IMR-90 (cell line): ENCODE measurements at regions not wholly inside any gene's neighbourhood (a gene's known extent, or its start where the extent isn't known, plus 50 kb on each side); places are given as distances from the start of the nearest gene placed in this dataset.

Source experiments
- ATAC-seq: fragments of 200-7000 bp; cut with Tn5 transposase; 2 replicates; pipeline ENCODE4 v1.9.1; 2020; ENCODE audit warnings: low read depth, mild to moderate bottlenecking, moderate library complexity
- BruUV-seq: library from RNA; stranded (reverse); fragments of 400-500 nt; replicated peaks from 2 replicates; lab custom pipeline; 2021; lab: Mats Ljungman, UMichigan
- CTCF ChIA-PET: fragments of 300-600 bp; formaldehyde crosslinking; extraction: SDS; loops from one replicate; lab custom pipeline; 2021; ENCODE audit warnings: antibody characterized with exemption; lab: Yijun Ruan, JAX
- POLR2A ChIA-PET: fragments of 300-600 bp; sonication (Branson Sonifier 250); formaldehyde crosslinking; loops from one replicate; lab custom pipeline; 2022; ENCODE audit warnings: antibody characterized with exemption; ENCODE audit not compliant: unreplicated experiment; lab: Charles Lee
- DNase-seq: peaks from one replicate; pipeline ENCODE4 v3.0.0; 2013
- H2AFZ ChIP-seq: replicated peaks from 2 replicates; pipeline ENCODE3; 2013; ENCODE audit warnings: low read length, mild to moderate bottlenecking; ENCODE audit not compliant: poor library complexity
- H2AK5ac ChIP-seq: 2 replicates; pipeline ENCODE4 v1.6.1; 2013; ENCODE audit warnings: low read depth, low read length, inconsistent platforms
- H2AK9ac ChIP-seq: replicated peaks from 2 replicates; pipeline ENCODE3; 2013; ENCODE audit warnings: mild to moderate bottlenecking, low read depth, low read length, moderate library complexity; ENCODE audit not compliant: poor library complexity
- H2BK120ac ChIP-seq: 2 replicates; pipeline ENCODE4 v1.6.1; 2013; ENCODE audit warnings: low read depth, low read length, inconsistent platforms
- H2BK15ac ChIP-seq: 3 replicates; pipeline ENCODE4 v1.6.1; 2013; ENCODE audit warnings: low read depth, low read length, inconsistent platforms
- H2BK20ac ChIP-seq: 2 replicates; pipeline ENCODE4 v1.6.1; 2013; ENCODE audit warnings: low read depth, mild to moderate bottlenecking, inconsistent platforms, low read length, moderate library complexity
- H2BK5ac ChIP-seq: 2 replicates; pipeline ENCODE4 v1.6.1; 2013; ENCODE audit warnings: mild to moderate bottlenecking, low read depth, low read length, inconsistent platforms; ENCODE audit not compliant: poor library complexity, severe bottlenecking
- H3K14ac ChIP-seq: replicated peaks from 2 replicates; pipeline ENCODE4 v1.6.1; 2013; ENCODE audit warnings: low read depth, low read length, inconsistent platforms
- H3K18ac ChIP-seq: 2 replicates; pipeline ENCODE4 v1.6.1; 2013; ENCODE audit warnings: low read depth, low read length, control low read depth
- H3K23ac ChIP-seq: 2 replicates; pipeline ENCODE4 v1.6.1; 2013; ENCODE audit warnings: low read depth, low read length, inconsistent platforms
- H3K27ac ChIP-seq: 2 replicates; pipeline ENCODE4 v1.5.1; 2013; ENCODE audit warnings: mild to moderate bottlenecking, control low read depth, low read length; ENCODE audit not compliant: insufficient read depth
- H3K27me3 ChIP-seq: 2 replicates; pipeline ENCODE4 v1.6.1; 2013; ENCODE audit warnings: low read length; ENCODE audit not compliant: control insufficient read depth, insufficient read depth
- H3K36me3 ChIP-seq: 2 replicates; pipeline ENCODE4 v1.6.1; 2013; ENCODE audit warnings: low read length, mixed read lengths; ENCODE audit not compliant: control insufficient read depth, insufficient read depth
- H3K4ac ChIP-seq: 2 replicates; pipeline ENCODE4 v1.6.1; 2013; ENCODE audit warnings: low read depth, low read length, inconsistent platforms
- H3K4me1 ChIP-seq: 2 replicates; pipeline ENCODE4 v1.6.1; 2013; ENCODE audit warnings: low read length, mixed read lengths; ENCODE audit not compliant: control insufficient read depth, insufficient read depth
- H3K4me2 ChIP-seq: 2 replicates; pipeline ENCODE4 v1.6.1; 2013; ENCODE audit warnings: low read depth, mild to moderate bottlenecking, control low read depth, low read length, moderate library complexity
- H3K4me3 ChIP-seq: 2 replicates; pipeline ENCODE4 v1.5.1; 2013; ENCODE audit warnings: low read depth, mild to moderate bottlenecking, control low read depth, low read length, moderate library complexity; ENCODE audit not compliant: insufficient read depth
- H3K56ac ChIP-seq: 2 replicates; pipeline ENCODE4 v1.6.1; 2013; ENCODE audit warnings: low read length, inconsistent platforms; ENCODE audit not compliant: insufficient read depth; ENCODE audit errors: extremely low read depth
- H3K79me1 ChIP-seq, 2 experiments: 2 replicates each; pipeline ENCODE4 v1.6.1; 2013; ENCODE audit warnings: low read length in 2 of 2, inconsistent platforms in 1 of 2, low read depth in 1 of 2
- H3K9ac ChIP-seq: 2 replicates; pipeline ENCODE4 v1.6.1; 2013; ENCODE audit warnings: low read depth, low read length, control low read depth
- H3K9me1 ChIP-seq: 2 replicates; pipeline ENCODE4 v1.6.1; 2013; ENCODE audit warnings: low read length, inconsistent platforms; ENCODE audit not compliant: insufficient read depth
- H3K9me3 ChIP-seq: 2 replicates; pipeline ENCODE4 v1.6.1; 2013; ENCODE audit warnings: low read length; ENCODE audit not compliant: control insufficient read depth, insufficient read depth
- H4K20me1 ChIP-seq: 2 replicates; pipeline ENCODE4 v1.6.1; 2013; ENCODE audit warnings: low read length, inconsistent platforms; ENCODE audit not compliant: insufficient read depth
- H4K5ac ChIP-seq: 2 replicates; pipeline ENCODE4 v1.6.1; 2013; ENCODE audit warnings: mild to moderate bottlenecking, low read depth, low read length, control low read depth
- H4K8ac ChIP-seq, 2 experiments: 2 replicates each; pipeline ENCODE4 v1.6.1; 2013; ENCODE audit warnings: low read depth in 2 of 2, low read length in 2 of 2, control low read depth in 1 of 2, inconsistent platforms in 1 of 2
- H4K91ac ChIP-seq: 2 replicates; pipeline ENCODE4 v1.6.1; 2013; ENCODE audit warnings: low read depth, low read length, inconsistent platforms; ENCODE audit not compliant: insufficient read depth
- CEBPB ChIP-seq: IDR thresholded peaks from 2 replicates; pipeline ENCODE4 v1.6.1; 2012; ENCODE audit warnings: low read depth, low read length, improper control_type of control experiment
- CHD1 ChIP-seq: IDR thresholded peaks from 2 replicates; pipeline ENCODE4 v1.6.1; 2012; ENCODE audit warnings: low read depth, low read length, improper control_type of control experiment
- CTCF ChIP-seq: conservative IDR thresholded peaks from 2 replicates; pipeline ENCODE4 v1.5.1; 2012; ENCODE audit warnings: mild to moderate bottlenecking, low read depth, low read length, improper control_type of control experiment
- FOS ChIP-seq: fragments of 150-350 bp; IDR thresholded peaks from 2 replicates; pipeline ENCODE4 v1.6.1; 2016; ENCODE audit warnings: low read depth, low read length
- MAFK ChIP-seq: IDR thresholded peaks from 2 replicates; pipeline ENCODE4 v1.6.1; 2012; ENCODE audit warnings: low read depth, low read length, improper control_type of control experiment
- MAZ ChIP-seq: IDR thresholded peaks from 2 replicates; pipeline ENCODE4 v1.6.1; 2012; ENCODE audit warnings: low read depth, mild to moderate bottlenecking, low read length, improper control_type of control experiment, moderate library complexity, borderline replicate concordance
- MXI1 ChIP-seq: IDR thresholded peaks from 2 replicates; pipeline ENCODE4 v1.6.1; 2012; ENCODE audit warnings: low read depth, mild to moderate bottlenecking, low read length, moderate library complexity, borderline replicate concordance
- RAD21 ChIP-seq: IDR thresholded peaks from 2 replicates; pipeline ENCODE4 v1.6.1; 2012; ENCODE audit warnings: low read length, improper control_type of control experiment
- RCOR1 ChIP-seq: IDR thresholded peaks from 2 replicates; pipeline ENCODE4 v1.6.1; 2012; ENCODE audit warnings: mild to moderate bottlenecking, low read length, improper control_type of control experiment; ENCODE audit not compliant: insufficient replicate concordance
- RFX5 ChIP-seq: IDR thresholded peaks from 2 replicates; pipeline ENCODE4 v1.8.0; 2012; ENCODE audit warnings: low read depth, mild to moderate bottlenecking, low read length, moderate library complexity
- SMC3 ChIP-seq: fragments of 150-350 bp; IDR thresholded peaks from 2 replicates; pipeline ENCODE4 v1.6.1; 2016; ENCODE audit warnings: low read depth, mild to moderate bottlenecking, antibody characterized with exemption, low read length, moderate library complexity
- USF2 ChIP-seq: fragments of 150-350 bp; IDR thresholded peaks from 2 replicates; pipeline ENCODE4 v1.6.1; 2017; ENCODE audit warnings: mild to moderate bottlenecking, antibody characterized with exemption, low read length, low read depth
- WGBS, 2 experiments: methylation state at CpG; one replicate each; pipeline versions ENCODE4 v1.1.5 to v1.1.7; 2013; ENCODE audit warnings: missing lambda C conversion rate in 2 of 2; ENCODE audit not compliant: insufficient read length in 1 of 2; ENCODE audit errors: extremely low coverage in 2 of 2; 5-methylcytosine and 5-hydroxymethylcytosine counted together
- dilution Hi-C: fragments of 300-500 bp; cut with HindIII; formaldehyde crosslinking; loops from one replicate; pipeline ENCODE4 v1.14.3; 2018; ENCODE audit warnings: low sequenced_read_pairs; ENCODE audit not compliant: unreplicated experiment
- in situ Hi-C: fragments of 300-500 bp; cut with MboI; formaldehyde crosslinking; loops from 3 replicates; pipeline ENCODE4 v1.14.3; 2019; ENCODE audit warnings: low sequenced_read_pairs, inconsistent platforms, mixed read lengths
- intact Hi-C: fragments of 100-400 bp; cut with micrococcal nuclease; formaldehyde crosslinking; loops from 2 replicates; pipeline ENCODE4 v1.10.0; 2022

GRCh38 chr18:46199515-46200147 is 95.4 kb downstream of the HAUS1 start:
- H2AK9ac ChIP-seq = no peak overlapping the region
- H2BK5ac ChIP-seq = peak overlapping the region; percentile 69
- no peaks in the 10 kb centered on the region for H3K36me3 ChIP-seq
- TF ChIP-seq CHD1 (no peak), CEBPB (peak; percentile 36; the same call in 1 of the 2 replicates), RCOR1 (no peak), CTCF (no peak), RFX5 (no peak), FOS (peak; percentile 51; the same call in 1 of the 2 replicates), MAFK (no peak), SMC3 (no peak), MXI1 (no peak), RAD21 (no peak), USF2 (no peak), MAZ (no peak)
- no peaks in the 10 kb centered on the region for H3K27me3 ChIP-seq
- peak overlapping the region in 1 of 2 experiments; percentile 61; a peak in 1 of 4 replicates for H4K8ac ChIP-seq
- no peak overlapping the region; the same call in 1 of the 2 replicates for H2BK120ac ChIP-seq
- peaks cover 13% of the 10 kb centered on the region for H3K4me1 ChIP-seq
- H4K91ac ChIP-seq = no peak overlapping the region
- CTCF ChIA-PET = interaction anchor here (0.6 kb wide), 1 partner anchor 13 kb away, joined by 4 read pairs; no protein-coding TSS in a partner anchor
- no peaks in the 10 kb centered on the region for H3K9me3 ChIP-seq
- peak overlapping the region; percentile 23 for H2AK5ac ChIP-seq
- 0 out of 2 replicates have a peak overlapping the region, but pooled peaks have one; percentile 10 for H3K18ac ChIP-seq
- no peak overlapping the region for H4K5ac ChIP-seq
- ATAC-seq = peak; percentile 91
- no CpG with 5 or more reads among the region's 8 CpGs for WGBS, 2 experiments
- H3K9ac ChIP-seq = no peak overlapping the region
- POLR2A ChIA-PET = interaction anchor here (0.6 kb wide), 1 partner anchor 73 kb away, joined by 4 read pairs; no protein-coding TSS in a partner anchor
- no peak overlapping the region for H3K56ac ChIP-seq
- intact Hi-C loops = no loop called here
- in situ Hi-C loops = no loop called here
- H3K4me2 ChIP-seq = peak overlapping the region; percentile 53; the same call in 1 of the 2 replicates
- H3K4ac ChIP-seq = peak overlapping the region; percentile 28
- H2BK15ac ChIP-seq = peak overlapping the region; percentile 41; the same call in 1 of the 3 replicates
- H3K4me3 ChIP-seq = no peak overlapping the region
- no peak overlapping the region for H2AFZ ChIP-seq
- no peak overlapping the region for H3K14ac ChIP-seq
- H4K20me1 ChIP-seq = peaks cover 31% of the 10 kb centered on the region; the same call in 1 of the 2 replicates
- peaks cover 8% of the 10 kb centered on the region for H3K9me1 ChIP-seq
- DNase-seq = peak; percentile 86
- H3K23ac ChIP-seq = no peak overlapping the region
- peak overlapping the region; percentile 5 for H3K27ac ChIP-seq
- no TSS peak for BruUV-seq
- H2BK20ac ChIP-seq = peak overlapping the region; percentile 76; the same call in 1 of the 2 replicates
- dilution Hi-C loops = no loop called here
- H3K79me1 ChIP-seq = peaks cover 25 to 69% of the 10 kb centered on the region in 2 experiments
